Naive B cell (primary cell): ENCODE measurements at regions not wholly inside any gene's neighbourhood (a gene's known extent, or its start where the extent isn't known, plus 50 kb on each side); places are given as distances from the start of the nearest gene placed in this dataset.

Experiments
- ATAC-seq, 2 donors: fragments of 150-1000 bp; cut with Tn5 transposase; 2 replicates each; pipeline ENCODE4 v1.10.0; 2021; ENCODE audit warnings: low read depth in 2 of 2, mild to moderate bottlenecking in 2 of 2, moderate library complexity in 2 of 2
- DNase-seq: peaks from one replicate; pipeline ENCODE4 v3.0.0; 2022
- H3K27ac Mint-ChIP-seq, 6 donors: one replicate each; pipeline ENCODE4 v1.8.0; 2020 to 2022; ENCODE audit warnings: mild to moderate bottlenecking in 6 of 6, mixed read lengths in 6 of 6, moderate library complexity in 5 of 6, inconsistent platforms in 2 of 6
- H3K27me3 Mint-ChIP-seq, 3 donors: one replicate each; pipeline ENCODE4 v1.8.0; 2021 to 2022; ENCODE audit warnings: mixed read lengths in 3 of 3, mild to moderate bottlenecking in 1 of 3
- H3K36me3 Mint-ChIP-seq, 2 donors: one replicate each; pipeline ENCODE4 v1.8.0; 2020 to 2022; ENCODE audit warnings: mixed read lengths in 2 of 2, inconsistent platforms in 1 of 2, mild to moderate bottlenecking in 1 of 2
- H3K4me1 Mint-ChIP-seq, 3 donors: one replicate each; pipeline ENCODE4 v1.8.0; 2020 to 2022; ENCODE audit warnings: mixed read lengths in 3 of 3, inconsistent platforms in 1 of 3, mild to moderate bottlenecking in 1 of 3, moderate library complexity in 1 of 3
- H3K4me3 Mint-ChIP-seq, 8 donors: one replicate each; pipeline ENCODE4 v1.8.0; 2020 to 2022; ENCODE audit warnings: mild to moderate bottlenecking in 8 of 8, mixed read lengths in 8 of 8, moderate library complexity in 8 of 8, inconsistent platforms in 2 of 8
- H3K9me3 Mint-ChIP-seq, 7 donors: one replicate each; pipeline ENCODE4 v1.8.0; 2020 to 2022; ENCODE audit warnings: mixed read lengths in 7 of 7, mild to moderate bottlenecking in 5 of 7, inconsistent platforms in 2 of 7, moderate library complexity in 1 of 7

DNA sequence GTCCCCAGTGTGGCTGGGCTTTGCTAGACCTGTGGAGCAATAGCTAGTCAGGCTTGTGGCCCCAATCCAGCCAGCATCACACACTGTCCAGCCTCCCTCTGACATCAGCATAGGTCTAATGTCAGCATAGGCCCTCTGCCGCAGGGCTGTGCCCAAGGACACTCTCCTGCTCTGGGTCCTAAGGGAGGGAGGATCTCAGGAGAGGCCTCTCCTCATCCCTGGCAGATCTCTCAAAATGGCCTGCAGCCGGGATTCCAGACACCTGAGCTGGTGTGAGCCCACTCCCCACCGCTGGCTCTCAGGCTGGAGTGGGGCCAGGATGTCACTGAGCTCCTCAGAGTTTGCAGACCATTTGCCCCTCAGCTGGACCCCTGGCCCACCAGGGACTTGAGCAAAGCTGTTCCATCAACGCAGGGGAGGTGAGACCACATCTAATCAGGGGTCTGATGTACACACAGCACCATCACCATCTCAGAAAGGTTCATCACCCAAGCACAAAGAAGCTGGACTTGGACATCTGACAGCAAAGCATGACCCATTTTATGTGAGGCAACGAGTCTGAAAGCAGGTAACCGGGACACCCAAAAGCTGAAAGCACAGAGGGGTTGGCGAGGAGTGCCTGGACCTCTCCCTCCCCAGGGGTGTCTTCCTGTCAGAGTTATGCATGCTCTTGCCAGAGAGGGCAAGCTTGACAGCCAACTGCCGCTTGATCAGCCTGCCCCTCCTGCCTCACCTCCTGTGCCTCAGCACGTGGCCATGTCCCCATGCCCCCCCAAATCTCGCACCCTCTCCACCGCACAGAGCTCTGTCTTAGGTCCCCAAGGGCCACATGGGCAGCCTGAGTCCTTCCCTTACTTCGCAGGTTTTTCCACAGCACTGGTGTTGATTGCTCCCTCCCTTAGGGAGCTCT is 69.7 kb upstream of the SEPTIN5 start:
- H3K27me3 Mint-ChIP-seq, result peaks cover 21 to 41% (median 36%) of the 10 kb centered on the region in 3 donors
- ATAC-seq, result no peak
- H3K36me3 Mint-ChIP-seq, result peaks cover 6 to 25% of the 10 kb centered on the region in 2 donors
- H3K4me1 Mint-ChIP-seq, result no peaks in the 10 kb centered on the region
- no peak overlapping the region for H3K27ac Mint-ChIP-seq
- peak overlapping the region in 1 of 8 donors; percentile 69 for H3K4me3 Mint-ChIP-seq
- H3K9me3 Mint-ChIP-seq, result peaks cover 13 to 31% (median 23%) of the 10 kb centered on the region in 7 donors
- no peak for DNase-seq

DNA sequence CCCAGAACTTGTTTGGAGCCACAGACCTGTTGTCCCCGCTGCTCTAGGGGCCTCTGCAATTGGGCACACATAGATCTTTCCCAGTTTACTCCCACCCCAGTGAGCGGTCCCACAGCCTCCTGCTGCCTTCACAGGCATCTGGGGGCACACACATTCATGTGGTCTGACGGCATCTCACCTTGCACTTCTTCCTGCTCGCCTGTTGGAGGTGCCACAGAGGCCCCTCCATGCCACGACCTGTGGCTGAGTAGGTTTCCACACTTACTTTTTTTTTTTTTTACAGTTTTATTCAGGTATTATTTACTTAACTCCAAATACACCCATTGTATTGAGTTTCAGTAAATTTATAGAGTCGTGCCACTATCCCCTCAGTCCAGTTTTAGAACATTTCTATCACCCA is 68.9 kb upstream of the SEPTIN5 start:
- DNase-seq, result no peak
- Mint-ChIP-seq H3K36me3 (peaks cover 10 to 31% of the 10 kb centered on the region in 2 donors), H3K27ac (peak overlapping the region in 1 of 6 donors; percentile 1), H3K4me1 (no peaks in the 10 kb centered on the region), H3K27me3 (peaks cover 24 to 43% (median 28%) of the 10 kb centered on the region in 3 donors), H3K9me3 (peaks cover 19 to 38% (median 30%) of the 10 kb centered on the region in 7 donors), H3K4me3 (no peak overlapping the region)
- no peak for ATAC-seq

DNA sequence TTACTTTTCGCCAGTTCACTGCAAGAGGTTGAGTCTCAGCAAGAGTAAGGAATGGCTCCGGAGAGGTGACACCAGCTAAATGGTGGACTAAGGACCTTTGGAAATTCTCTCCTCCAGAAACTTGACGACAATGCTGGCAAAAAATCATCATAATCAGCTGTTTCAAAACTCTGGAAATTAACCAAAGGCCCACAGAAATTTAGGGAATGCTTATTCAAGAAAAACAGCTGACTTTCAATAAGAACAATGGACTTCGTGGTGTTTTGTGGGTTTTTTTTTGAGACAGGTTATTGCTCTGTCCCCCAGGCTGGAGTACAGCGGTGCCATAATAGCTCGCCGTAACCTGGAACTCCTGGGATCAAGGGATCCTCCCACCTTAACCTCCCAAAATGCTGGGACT is 68.4 kb upstream of the SEPTIN5 start:
- no peak overlapping the region for H3K27ac Mint-ChIP-seq

DNA sequence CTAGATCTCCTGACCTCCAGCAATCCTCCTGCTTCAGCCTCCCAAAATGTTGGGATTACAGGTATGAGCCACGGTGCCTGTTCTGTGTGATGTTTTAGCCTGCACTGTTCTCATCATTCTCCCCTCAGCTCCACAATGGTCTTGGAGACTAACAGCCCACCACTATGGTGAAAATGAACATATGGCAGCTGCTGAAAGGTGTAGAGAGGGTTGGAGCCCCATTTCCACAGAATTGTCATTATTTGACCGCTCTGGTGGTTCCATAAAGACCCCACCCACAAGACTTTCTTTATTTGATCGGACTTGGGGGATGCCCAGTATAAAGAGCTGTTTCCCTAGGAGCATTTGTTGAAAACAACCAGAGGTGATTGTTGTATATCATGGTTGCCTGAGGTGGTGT is 67.9 kb upstream of the SEPTIN5 start:
- Mint-ChIP-seq H3K4me3 (no peak overlapping the region), H3K4me1 (no peaks in the 10 kb centered on the region), H3K9me3 (peaks cover 19 to 38% (median 30%) of the 10 kb centered on the region in 7 donors), H3K36me3 (peaks cover 10 to 31% of the 10 kb centered on the region in 2 donors), H3K27ac (no peak overlapping the region), H3K27me3 (peaks cover 26 to 48% (median 32%) of the 10 kb centered on the region in 3 donors)
- no peak for ATAC-seq
- no peak for DNase-seq

More for the DNA sequence above, 68.4 kb upstream of the SEPTIN5 start:
- Mint-ChIP-seq H3K27me3 (peaks cover 26 to 47% (median 28%) of the 10 kb centered on the region in 3 donors), H3K4me3 (no peak overlapping the region), H3K36me3 (peaks cover 10 to 31% of the 10 kb centered on the region in 2 donors), H3K9me3 (peaks cover 19 to 38% (median 30%) of the 10 kb centered on the region in 7 donors), H3K4me1 (no peaks in the 10 kb centered on the region)
- no peak for DNase-seq
- no peak for ATAC-seq

DNA sequence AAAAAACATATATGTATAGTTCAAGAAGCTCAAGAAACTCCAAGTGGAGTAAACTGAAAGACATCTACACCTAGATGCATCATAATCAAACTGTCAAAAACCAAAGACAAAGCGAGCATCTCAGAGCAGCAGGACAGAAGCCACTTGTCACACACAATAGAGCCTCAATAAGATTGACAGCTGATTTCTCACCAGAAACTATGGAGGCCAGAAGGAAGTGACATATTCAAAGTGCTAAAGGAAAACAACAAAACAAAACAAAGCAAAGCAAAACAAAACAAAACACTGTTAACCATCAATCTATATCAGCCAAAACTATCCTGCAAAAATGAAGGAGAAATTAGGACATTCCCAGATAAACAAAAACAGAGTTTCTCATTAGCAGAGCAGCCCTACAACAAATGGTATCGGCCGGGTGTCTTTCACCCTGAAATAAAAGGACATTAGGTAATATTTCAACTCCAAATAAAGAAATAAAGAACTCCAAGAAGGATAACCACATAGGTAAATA is 65.8 kb upstream of the SEPTIN5 start:
- H3K9me3 Mint-ChIP-seq, result peaks cover 19 to 38% (median 30%) of the 10 kb centered on the region in 7 donors
- H3K27ac Mint-ChIP-seq, result no peak overlapping the region
- H3K4me1 Mint-ChIP-seq, result no peaks in the 10 kb centered on the region

DNA sequence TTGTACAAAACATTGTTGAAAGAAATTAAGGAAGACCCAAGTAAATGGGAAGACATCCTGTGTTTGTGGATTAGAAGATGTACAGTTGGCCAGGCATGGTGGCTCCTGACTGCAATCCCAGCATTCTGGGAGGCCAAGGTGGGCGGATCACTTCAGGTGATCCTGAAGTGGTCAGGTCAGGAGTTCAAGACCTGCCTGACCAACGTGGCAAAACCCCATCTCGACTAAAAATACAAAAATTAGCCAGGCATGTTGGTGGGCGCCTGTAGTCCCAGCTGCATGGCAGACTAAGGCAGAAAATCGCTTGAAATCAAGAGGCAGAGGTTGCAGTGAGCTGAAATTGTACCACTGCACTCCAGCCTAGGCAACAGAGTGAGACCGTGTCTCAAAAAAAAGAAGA is 62.0 kb upstream of the SEPTIN5 start:
- H3K27me3 Mint-ChIP-seq, result peaks cover 14 to 44% (median 18%) of the 10 kb centered on the region in 3 donors
- peaks cover 10 to 24% of the 10 kb centered on the region in 2 donors for H3K36me3 Mint-ChIP-seq
- DNase-seq, result no peak
- H3K27ac Mint-ChIP-seq, result no peak overlapping the region
- H3K4me1 Mint-ChIP-seq, result no peaks in the 10 kb centered on the region
- no peak overlapping the region for H3K4me3 Mint-ChIP-seq
- ATAC-seq, result no peak
- peaks cover 19 to 28% (median 23%) of the 10 kb centered on the region in 7 donors for H3K9me3 Mint-ChIP-seq

More for the DNA sequence above, 65.8 kb upstream of the SEPTIN5 start:
- Mint-ChIP-seq H3K36me3 (peaks cover 10 to 31% of the 10 kb centered on the region in 2 donors), H3K4me3 (peak overlapping the region in 1 of 8 donors; percentile 38), H3K27me3 (peaks cover 31 to 63% (median 36%) of the 10 kb centered on the region in 3 donors)
- DNase-seq (no peak), ATAC-seq (no peak)

DNA sequence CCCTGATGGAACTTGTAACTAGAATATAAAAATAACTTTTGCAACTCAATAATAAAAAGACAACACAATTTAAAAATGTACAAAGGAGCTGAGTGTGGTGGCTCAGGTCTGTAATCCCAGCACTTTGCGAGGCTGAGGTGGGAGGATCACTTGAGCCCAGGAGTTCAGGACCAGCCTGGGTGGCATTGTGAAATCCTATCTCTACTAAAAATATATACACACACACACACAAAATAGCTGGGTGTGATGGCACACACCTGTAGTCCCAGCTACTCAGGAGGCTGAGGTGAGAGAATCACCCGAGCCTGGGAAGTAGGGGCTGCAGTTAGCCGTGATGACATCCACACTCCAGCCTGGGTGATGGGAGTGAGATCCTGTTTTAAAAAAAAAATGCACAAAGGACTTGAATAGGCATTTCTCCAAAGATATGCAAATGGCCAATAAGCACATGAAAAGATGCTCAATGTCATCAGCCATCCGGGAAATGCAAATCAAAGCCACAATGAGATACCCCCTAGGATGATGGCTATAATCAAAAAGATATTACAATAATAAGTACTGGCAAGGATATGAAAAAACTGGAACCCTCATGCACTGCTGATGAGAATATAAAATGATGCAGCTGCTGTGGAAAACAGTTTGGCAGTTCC is 59.8 kb upstream of the SEPTIN5 start:
- Mint-ChIP-seq H3K4me1 (no peaks in the 10 kb centered on the region), H3K27ac (no peak overlapping the region), H3K4me3 (no peak overlapping the region), H3K9me3 (peaks cover 6 to 11% (median 7%) of the 10 kb centered on the region in 7 donors), H3K36me3 (peaks cover 4 to 7% of the 10 kb centered on the region in 2 donors), H3K27me3 (peaks cover 14 to 29% (median 18%) of the 10 kb centered on the region in 3 donors)
- no peak for DNase-seq
- no peak for ATAC-seq

DNA sequence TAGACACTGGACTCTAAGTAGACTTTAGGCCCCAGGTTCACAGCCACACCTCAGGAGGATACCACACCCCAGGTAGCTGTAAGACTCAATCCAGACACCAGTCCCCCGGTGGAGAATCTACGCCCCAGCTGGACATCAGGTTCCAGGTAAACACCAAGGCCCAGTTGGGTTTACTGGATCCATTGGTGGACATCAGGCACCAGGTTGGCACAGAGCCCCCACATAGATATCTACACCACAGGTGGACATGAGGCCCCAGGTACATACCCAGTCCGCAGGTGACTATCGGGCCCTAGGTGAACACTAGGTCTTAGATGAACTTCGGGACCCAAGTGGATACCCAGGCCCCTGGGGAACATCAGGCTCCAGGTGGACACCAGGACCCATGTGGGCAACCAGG is 58.9 kb upstream of the SEPTIN5 start:
- H3K27me3 Mint-ChIP-seq, result peaks cover 14 to 21% (median 14%) of the 10 kb centered on the region in 3 donors
- ATAC-seq (no peak), DNase-seq (no peak)
- no peaks in the 10 kb centered on the region for H3K4me1 Mint-ChIP-seq
- no peaks in the 10 kb centered on the region for H3K36me3 Mint-ChIP-seq
- H3K9me3 Mint-ChIP-seq, result peaks cover 0 to 2% (median 0%) of the 10 kb centered on the region in 7 donors
- no peak overlapping the region for H3K4me3 Mint-ChIP-seq
- H3K27ac Mint-ChIP-seq, result no peak overlapping the region

DNA sequence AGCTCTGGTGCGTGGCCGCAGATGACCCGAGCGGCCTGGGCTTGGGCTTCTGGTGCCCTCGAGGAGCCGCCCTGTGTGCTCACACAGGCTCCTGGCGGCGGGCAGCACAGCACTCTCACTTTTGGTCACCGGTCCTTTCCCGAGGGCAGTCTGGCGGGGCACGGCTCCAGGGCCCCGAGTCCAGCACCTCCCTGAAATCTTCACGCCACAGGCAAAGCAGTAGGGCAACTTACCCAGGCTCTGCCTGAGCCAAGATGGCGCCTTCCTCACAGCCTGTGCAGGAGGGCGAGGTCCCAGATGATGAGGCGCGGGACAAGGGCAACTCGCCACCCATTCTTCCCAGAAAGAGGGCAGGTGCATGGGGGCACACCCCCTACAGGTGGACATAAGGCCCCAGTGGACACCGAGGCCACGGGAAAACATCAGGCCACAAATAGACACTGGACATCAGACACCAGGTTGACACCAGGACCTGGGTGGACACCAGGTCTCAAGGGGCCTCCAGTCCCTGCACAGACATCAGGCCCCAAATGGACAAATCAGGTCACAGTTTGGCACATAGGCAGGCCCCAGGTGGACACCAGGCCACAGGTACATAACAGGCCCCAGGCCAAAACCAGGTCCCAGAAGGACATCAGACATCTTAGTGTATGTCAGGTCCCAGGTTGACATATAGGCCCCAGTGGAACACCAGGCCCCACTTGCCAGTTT is 57.6 kb upstream of the SEPTIN5 start:
- DNase-seq (no peak), ATAC-seq (no peak)
- peaks cover 0 to 5% (median 3%) of the 10 kb centered on the region in 3 donors for H3K4me1 Mint-ChIP-seq
- no peak overlapping the region for H3K27ac Mint-ChIP-seq
- H3K36me3 Mint-ChIP-seq, result no peaks in the 10 kb centered on the region
- H3K9me3 Mint-ChIP-seq, result no peaks in the 10 kb centered on the region
- peaks cover 6 to 15% (median 14%) of the 10 kb centered on the region in 3 donors for H3K27me3 Mint-ChIP-seq
- H3K4me3 Mint-ChIP-seq, result no peak overlapping the region

DNA sequence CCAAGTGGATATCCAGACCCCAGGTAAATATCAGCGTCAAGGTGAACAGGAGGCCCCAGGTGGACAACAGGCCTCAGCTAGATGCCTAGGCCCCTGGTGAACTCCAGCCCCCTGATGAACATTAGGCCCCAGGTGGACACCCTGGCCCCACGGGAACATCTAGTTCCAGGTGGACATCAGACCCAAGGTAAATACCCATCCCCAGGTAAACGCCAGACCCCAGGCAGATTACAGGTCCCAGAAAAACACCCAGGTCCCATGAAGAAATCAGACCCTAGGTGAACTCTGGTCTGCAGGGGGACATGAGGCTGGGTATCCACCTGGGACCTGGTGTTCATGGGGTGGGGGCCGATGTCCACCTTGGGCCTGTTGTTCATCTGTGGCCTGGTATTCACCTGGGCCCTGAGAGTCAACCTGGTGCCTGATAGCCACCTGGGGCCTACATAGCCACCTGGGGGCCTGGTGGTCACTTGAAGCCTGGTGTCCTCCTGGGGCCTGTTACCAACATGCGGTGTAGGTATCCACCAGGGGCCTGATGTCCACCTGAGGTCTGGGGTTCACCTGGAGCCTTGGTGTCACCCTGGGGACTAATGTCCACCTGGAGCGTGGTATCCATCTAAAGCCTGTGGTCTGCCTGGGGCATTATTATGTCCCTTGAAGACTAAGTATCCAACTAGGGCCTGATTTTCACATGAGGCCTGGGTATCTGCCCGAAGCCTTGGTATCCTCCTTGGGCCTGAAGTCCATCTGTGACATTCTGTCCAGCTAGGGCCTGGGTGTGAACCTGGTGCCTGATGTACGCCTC is 56.8 kb upstream of the SEPTIN5 start:
- peaks cover 6 to 7% (median 7%) of the 10 kb centered on the region in 3 donors for H3K27me3 Mint-ChIP-seq
- H3K9me3 Mint-ChIP-seq, result no peaks in the 10 kb centered on the region
- DNase-seq, result no peak

DNA sequence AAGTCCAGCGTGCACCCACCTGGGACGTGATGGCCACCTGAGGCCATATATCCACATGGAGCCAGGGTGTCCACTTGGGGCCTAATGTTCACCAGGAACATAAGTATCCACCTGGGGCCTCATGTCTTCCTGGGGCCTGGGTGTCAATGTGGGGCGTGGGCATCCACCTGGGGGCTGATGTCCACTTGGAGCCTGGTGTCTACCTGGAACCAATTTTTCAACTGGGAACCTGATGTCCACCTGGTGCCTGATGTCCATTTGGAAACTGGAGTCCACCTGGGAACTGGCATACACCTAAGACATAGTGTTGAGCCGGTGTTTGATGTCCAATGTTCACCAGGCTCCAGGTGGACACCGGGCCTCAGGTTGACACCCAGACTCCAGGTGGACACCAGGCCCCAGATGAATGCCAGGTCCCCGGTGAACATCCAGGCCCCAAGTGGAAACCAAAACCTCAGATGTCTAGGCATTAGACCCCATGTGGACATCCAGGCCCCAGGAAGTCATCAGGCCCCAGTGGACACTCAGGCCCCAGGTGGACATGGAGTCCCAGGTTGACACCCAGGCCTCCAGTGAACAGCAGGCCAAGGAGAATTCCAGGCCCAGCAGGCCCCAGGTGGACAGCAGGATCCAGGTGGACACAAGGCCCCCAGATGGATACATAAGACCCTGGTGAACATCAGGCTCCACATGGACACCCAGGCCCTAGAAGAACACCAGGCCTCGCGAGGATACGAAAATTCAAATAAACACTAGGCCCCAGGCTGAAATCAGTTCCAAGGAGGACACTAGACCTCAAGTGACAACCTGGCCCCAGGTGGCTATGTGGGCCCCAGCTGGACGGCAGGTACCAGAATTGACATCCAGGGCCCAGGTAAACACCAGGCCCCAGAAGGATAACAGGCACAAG is 56.0 kb upstream of the SEPTIN5 start:
- Mint-ChIP-seq H3K4me3 (no peak overlapping the region), H3K36me3 (no peaks in the 10 kb centered on the region), H3K9me3 (no peaks in the 10 kb centered on the region), H3K27ac (no peak overlapping the region), H3K4me1 (peaks cover 0 to 5% (median 3%) of the 10 kb centered on the region in 3 donors), H3K27me3 (no peaks in the 10 kb centered on the region)
- DNase-seq (no peak), ATAC-seq (no peak)

More for the DNA sequence above, 56.8 kb upstream of the SEPTIN5 start:
- peaks cover 0 to 5% (median 3%) of the 10 kb centered on the region in 3 donors for H3K4me1 Mint-ChIP-seq
- no peak for ATAC-seq
- no peaks in the 10 kb centered on the region for H3K36me3 Mint-ChIP-seq
- H3K4me3 Mint-ChIP-seq, result no peak overlapping the region
- no peak overlapping the region for H3K27ac Mint-ChIP-seq
